Fibroblast of skin of scalp (primary cell): ENCODE measurements at regions not wholly inside any gene's neighbourhood (a gene's known extent, or its start where the extent isn't known, plus 50 kb on each side); places are given as distances from the start of the nearest gene placed in this dataset.
"Not testable (repeated sequence)": the region's sequence is repeated elsewhere in the genome, so short reads cannot be mapped to it uniquely, and the experiment has no call there.

Experiments
- DNase-seq: peaks from one replicate; pipeline ENCODE4 v3.0.0-alpha.2; 2013

DNA sequence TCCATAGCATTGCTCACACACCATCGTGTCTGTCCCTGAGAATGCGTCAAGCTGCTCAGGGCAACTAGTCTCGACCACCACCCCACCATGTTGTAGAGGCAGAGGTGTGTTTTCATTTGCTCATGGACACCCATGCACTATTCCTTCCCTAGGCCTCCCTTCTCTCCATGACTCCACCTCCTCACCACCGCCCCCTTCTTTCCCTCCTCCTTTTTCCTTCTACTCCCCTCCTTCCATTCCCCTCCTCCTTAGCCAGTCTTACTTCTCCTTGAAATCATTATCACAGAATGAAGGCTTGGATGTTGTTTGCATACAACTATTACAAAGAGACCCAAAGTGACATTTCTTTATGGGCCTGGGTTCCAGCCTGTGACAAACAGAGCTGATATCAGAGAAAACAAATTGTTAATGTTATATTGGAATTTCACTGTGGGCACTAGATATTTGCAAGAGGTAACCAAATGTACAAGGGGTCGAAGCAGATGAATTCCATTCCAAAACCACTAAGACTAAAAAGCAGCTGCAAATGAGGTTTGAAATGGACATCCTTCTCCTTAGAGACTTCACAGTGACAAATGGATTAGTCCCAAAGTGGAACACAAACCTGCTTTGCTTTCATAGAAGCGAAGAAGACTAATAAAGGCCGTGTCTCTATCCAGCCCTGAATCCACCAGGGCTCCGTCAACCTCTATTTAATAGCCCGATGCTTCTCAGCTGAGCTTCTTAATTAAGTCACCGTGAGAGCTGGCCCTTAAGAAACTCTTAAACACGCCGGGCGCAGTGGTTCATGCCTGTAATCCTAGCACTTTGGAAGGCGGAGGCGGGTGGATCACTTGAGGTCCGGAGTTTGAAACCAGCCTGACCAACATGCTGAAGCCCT, 275.8 kb upstream of the SULF2 start:
- DNase-seq: no peak

DNA sequence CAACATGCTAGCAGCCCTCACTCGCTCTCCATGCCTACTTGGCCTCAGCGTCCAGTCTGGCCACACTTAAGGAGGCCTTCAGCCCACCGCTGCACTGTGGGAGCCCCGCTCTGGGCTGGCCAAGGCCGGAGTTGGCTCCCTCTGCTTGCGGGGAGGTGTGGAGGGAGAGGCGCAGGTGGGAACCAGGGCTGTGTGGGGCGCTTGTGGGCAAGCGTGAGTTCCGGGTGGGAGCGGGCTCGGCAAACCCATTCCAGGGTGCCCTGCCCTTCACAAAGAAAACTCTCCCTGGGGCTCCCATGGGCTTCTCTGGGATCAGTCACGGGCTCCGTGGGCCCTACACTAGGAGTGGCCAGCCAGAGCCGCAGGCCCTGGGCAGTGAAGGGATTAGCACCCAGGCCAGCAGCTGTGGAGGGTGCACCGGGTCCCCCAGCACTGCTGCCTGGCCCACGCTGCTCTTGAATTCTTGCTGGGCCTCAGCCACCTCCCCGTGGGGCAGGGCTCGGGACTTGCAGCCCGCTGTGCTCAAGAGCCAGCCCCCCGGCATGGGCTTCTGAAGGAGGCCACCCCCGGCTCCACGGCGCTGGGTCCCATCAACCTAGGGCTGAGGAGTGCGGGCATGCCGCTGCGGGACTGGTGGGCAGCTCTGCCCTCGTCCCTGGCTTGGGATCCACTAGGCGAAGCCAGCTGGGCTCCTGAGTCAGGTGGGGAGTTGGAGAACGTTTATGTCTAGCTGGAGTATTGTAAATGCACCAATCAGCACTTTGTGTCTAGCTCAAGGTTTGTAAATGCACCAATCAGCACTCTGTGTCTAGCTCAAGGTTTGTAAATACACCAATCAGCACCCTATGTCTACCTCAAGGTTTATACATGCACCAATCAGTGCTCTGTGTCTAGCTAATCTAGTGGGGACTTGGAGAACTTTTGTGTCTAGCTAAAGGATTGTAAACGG, 273.6 kb upstream of the SULF2 start:
- DNase-seq: no peak

DNA sequence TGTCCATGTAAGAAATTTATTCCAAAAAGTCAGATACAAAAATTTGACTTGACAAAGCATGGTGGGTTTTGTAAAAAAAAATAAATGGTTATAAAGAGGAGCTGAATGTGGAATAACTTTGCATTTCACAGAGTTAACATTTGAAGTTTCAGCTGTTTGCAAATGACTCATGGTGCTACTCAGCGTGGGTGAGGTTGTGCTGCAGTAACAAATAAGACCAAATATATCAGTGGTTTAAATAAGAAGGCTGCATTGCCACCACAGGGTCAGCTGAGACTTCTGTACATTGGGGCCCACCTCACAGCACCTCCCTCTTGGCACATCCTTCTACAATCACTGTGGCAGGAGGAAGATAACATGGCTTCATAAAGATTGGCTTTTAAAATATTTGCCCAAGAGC, 272.5 kb upstream of the SULF2 start:
- DNase-seq: no peak

DNA sequence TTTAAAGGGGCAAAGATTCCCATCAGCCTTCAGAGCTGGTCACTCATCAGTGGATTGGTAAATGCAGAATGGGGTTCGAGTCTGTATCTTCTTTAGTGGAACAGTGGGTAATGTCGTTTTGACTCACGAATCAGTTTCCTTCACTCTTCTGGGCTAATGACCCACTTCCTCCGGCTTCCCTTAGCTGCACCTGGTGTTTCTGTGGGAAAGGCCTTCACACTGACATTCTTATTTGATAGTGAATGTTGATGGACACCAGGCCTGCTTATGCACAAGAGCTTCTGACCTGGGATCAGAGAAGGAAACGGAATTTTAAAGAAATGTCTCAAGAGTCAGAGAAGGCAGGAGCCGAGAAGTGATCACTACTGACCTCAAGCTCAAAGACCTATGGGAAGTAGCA, 272.0 kb upstream of the SULF2 start:
- no peak for DNase-seq

DNA sequence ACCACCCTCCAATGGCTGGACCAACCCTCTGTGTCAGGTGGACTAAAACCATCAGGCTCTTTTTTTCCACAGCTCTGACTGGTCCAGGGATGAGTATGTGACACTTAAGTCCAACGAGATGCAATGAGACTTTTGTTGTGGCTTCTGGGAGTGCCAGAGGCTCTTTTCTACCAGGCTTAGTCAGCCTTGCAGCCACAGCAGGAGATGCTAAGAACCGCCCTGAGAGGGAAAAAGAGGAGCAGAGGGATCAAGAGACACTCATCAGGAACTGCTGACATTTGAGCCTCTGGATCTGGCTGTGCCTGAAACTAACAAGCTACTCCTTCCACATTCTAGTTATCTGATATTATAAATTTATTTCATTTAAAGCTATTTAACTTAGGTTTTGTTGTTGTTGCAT, 270.9 kb upstream of the SULF2 start:
- peak; percentile 71 for DNase-seq

DNA sequence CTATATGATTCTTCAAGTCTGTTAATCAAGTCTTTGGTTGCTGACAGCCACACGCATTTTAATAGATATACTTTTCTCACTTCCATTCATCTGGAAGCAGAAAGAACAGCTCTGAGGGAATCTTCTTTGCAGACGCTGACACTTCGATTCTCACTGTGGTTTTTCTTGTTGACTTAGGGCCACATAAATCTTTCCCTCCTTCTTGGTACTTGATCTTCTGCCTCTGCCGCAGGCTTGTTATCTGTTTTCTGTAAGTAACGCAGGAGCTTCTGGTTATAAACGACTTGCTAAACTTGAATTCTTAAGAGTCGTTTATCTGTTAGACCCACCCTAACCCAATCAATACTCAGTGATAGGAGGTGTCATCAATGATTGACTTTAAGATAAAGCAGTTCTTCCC, 268.8 kb upstream of the SULF2 start:
- DNase-seq: no peak

DNA sequence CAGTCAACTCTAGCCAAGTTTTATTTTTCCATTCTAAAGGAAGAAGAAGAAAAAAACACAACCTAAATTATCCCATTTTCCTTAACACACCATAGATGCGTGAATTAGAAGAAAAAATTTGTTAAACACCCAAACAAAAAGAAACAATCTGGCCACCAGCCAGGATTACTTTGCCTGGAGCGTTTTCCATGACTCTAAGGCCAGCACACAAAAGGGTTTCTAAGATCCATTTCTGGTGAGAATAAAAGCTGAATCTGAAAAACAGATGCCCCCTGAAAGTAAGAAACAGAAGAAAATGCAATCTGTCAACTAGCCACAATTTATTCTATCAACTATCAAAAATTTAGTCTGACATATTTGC, 267.2 kb upstream of the SULF2 start:
- peak; percentile 61 for DNase-seq

DNA sequence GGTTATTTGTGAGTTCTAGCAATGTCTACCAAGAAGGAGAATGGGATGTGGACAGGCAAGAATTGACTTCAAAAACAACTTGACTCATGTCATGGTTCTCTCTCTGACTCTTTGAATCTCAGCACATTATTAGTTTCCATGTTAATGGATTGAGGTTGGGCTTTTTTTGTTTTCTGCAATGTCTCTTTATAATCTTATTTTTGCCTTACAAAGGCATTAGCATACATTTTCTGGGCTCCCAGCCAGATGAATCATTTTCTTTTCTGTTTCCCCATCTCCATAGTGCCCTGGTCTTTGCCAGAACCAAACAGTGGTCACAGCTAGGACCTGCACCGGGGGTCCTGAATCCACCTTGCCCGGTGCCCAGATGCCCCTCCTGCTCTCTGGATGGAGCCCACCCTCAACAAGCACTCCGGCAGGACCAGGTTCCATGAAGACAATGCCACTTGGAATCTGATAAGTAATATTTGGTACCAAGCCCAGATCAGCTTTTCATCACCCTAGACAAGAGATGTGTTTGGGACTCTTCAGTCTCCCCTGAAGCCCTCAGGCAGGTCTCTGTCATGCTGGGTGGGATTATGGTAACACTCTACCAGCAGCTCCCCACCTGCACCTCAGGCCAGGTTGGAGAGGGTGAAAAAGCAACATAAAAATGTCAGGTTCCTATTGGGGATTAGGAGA, 266.7 kb upstream of the SULF2 start:
- peak; percentile 94 for DNase-seq

DNA sequence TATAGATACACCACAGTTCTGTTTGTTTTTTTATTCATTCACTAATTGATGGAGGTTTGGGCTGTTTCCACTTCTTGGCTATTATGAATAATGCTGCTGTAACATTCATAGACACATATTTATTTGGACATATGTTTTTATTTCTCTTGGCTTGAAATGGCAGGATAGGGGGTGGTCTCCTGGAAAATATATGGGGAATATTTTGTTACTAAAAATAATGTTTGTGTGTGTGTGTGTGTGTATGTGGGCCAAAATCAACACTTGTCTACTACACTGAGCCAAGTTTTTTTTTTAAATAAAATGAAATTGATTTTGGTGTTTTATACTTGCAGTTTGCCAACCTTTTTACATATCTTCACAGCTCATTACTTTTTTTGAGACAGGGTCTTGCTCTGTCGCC, 264.4 kb upstream of the SULF2 start:
- peak; percentile 70 for DNase-seq

DNA sequence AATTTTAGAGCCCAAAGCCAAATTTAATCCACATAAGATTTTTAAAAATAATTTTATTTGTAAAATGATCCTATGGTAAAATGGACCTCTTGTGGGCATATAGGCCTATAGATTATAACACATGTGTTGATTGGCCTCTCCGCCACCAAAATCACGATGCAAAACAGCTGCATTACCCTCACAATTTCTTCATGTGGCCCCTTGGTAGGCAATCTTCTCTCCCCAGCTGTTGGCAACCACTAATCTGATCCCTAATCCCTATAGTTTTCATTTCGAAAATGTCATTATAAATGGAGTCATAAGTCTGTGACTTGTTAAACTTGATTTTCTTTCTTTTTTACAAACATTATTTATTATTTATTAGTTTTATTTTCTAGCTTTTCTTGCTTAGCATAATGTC, 263.9 kb upstream of the SULF2 start:
- no peak for DNase-seq

DNA sequence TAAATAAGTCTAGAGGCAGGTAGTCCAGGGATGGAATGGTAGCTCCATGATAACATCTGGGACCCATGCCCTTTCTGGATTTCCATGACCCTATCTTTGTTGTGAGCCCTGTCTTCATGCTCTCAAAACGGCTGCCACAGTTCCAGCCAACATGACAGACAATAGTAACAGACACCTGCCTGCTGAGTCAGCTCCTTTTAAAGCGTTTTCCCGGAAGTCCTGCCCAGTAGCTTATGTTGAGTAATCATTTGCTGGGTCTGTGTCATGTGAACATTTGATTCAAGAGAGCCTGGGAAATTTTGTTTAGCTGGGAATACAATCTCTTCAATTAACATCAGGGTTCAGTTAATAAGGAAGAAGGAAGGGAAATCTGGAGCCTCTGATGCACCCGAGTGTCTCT, 262.2 kb upstream of the SULF2 start:
- no peak for DNase-seq

DNA sequence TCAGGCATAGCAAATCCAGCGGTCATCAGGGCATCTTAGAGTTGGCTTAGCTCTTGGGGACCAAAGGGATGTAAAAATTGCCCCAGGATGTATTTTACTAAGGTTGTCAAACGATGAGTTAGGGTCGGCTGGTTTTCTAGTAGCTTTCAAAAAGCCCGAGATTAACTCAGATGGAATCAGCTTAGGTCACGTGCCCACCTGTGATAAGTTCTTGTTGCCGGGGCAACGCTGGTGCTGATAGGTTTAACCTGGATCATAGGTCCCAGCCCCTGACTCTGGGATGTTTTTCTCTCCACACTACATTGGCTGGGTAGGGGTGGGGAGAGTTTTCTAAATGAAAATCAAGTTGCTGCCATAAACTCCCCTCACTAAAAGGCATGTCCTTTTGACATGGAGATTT, 257.3 kb upstream of the SULF2 start:
- no peak for DNase-seq

DNA sequence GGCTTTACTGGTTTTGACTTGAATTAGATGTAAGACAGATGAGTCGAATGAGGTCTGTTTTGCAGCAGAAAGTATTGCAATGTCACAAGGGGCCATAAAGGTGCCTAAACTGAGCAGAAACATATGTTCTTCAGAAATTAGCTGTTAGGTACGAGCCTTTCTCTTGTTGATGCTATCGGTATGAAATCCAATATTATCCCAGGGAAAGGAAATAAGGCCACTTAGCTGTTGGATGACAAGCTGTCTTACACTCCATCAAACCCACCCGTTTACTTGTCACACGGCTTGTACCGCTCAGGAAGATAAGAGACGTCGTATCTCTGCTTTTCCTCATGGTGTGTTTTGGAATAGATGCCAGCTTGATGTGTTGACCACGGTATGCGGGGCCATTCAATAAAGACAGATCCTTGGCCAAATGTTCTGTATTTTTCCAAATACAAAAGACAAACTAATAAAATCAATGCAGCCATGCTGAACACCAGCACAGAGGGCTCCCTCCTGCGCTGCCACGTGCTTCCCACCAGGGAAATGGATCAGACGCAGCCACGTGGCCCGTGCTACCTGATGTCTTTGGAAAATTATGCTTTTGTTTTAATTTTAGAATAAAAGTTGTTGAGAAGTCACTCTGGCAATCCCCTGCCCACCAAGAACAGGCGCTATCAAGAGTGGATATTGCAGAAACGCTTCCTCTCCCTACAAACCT, 255.9 kb upstream of the SULF2 start:
- DNase-seq: no peak

DNA sequence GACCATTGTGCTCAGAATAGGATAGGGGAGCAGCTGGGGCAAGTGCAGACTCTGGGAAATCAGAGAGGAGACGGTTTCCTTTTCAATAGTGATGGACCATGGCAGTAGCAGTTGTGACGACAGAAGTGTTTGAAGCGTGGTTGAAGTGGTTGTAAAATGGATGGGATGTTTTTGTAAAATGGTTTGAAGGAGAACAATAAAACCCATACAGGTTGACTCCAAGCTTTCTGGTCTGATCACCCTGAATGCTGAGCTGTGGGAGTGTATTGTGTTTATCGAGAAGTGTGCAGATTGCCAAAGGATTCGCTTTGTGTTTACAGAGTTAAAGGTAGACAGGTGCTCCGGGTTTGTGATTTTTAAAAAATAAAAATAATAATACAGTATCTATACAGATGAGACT, 255.2 kb upstream of the SULF2 start:
- DNase-seq: no peak

DNA sequence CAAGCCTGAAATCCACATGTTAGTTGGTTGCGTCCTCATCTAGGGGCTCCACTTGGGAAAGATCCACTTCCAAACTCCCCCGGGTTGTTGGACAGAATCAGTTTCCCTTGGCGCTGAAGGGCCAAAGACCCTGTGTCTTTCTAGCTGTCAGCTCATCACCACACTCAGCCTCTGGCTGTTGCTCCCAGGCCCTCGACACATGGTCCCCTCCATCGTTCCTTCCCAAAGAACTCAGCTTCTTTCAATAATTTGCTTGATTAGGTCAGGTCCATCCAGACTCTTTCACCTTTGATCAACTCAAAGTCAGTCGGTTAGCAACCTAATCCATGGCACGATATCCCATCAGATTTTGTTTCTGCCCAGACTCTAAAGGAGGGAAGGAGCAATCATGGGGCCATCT, 254.8 kb upstream of the SULF2 start:
- no peak for DNase-seq

DNA sequence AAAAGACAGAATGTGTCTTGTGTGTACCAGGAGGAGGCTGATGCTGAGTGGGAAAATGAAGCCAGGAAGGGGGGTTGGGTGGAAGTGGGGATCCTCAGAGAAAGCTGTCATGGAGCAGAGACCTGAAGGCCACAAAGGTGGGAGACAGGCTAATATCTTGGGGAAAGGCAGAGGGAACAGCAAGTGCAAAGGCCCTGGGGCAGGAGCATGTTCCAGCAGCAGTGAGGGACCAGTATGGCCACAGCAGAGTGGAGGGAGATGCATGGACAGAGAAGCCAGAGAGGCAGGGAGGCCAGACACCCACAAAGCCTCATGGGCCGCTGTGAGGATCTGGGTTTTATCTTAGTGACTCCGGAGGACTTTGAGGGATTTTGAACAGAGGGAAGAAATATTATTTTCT, 254.2 kb upstream of the SULF2 start:
- DNase-seq: no peak

DNA sequence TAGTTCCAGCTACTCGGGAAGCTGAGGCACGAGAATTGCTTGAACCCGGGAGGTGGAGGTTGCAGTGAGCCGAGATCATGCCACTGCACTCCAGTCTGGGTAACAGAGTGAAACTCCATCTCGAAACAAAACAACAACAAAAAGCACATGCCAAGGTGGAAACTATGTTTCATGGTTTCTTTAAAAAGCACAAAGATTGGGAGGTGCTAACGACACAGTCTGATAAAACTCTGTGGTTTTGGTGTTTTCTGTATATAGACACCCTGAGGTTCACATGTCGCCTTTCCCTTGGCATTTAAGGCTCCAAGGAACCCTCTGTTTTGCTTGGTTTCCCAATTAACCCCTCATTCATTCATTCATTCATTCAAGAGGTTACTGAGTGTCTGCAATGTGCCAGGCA, 253.4 kb upstream of the SULF2 start:
- DNase-seq: no peak

DNA sequence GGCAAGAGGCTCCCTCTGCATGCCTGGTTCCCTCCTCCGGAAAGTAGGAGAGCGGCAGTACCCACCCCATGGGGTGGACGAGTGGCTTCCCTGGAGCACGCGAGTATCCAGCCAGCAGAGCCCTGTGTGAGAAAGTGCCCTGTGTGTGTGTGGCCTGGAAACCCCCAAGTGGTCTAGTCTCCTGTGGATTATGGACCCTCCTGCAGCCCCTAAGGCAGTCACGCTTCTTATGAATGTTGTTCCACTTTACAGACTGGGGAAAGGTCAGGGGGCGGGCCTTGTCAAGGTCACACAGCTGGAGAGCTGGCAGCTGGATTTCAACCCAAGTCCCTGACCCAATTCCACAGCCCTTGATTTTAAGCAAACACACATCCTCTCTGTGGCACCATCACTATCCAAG, 252.5 kb upstream of the SULF2 start:
- not testable (repeated sequence) for DNase-seq

DNA sequence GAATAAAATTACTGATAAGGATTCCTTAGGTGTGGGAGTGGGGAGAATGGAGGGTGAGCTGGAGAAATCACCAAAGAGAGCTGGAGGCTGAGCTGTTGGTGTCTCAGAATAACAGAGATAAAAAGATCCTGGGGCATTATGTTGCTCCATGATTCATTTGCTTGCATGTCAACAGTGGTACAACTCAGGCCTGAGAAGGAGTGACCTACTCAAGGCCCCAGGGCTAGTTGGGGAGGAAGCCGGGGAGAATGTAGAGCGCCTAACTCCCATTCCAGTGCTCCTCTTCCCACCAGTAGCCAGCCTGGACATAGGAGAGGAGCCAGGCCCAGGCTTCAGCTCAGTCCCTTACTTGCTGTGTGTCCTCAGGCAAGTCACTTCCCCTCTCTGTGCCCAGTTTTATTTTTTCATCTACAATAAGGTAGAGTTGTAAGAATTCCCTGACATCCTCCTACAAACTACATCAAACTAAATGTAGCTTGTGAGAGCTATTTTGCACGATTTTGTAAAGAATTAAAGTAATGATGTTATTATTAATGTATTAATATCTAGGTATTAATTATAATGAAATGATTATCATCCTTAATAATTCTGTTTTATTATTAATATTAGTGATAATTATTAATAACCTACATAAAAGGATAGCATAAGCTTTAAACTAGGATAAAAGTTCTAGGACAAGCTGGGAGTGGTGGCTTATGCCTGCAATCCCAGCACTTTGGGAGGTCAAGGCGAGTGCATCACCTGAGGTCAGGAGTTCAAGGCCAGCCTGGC, 250.9 kb upstream of the SULF2 start:
- no peak for DNase-seq

DNA sequence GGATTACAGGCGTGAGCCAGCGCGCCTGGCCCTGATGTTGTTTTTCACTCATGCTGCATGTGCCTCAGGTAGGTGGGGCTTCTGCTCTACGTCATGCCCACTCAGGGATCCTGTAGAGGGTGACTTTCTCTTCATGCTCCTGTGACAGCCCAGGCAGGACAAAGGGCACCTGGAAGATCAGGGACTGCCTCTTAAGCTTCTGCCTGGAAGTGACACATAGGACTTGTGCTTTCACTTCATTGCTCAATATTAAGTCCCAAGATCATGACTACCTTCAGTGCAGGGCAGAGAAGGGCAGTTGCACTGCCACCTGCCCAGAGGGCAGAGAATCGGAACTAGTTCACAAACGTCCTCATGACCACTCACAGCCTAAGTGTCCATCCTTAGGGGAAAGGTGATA, 249.5 kb upstream of the SULF2 start:
- no peak for DNase-seq

DNA sequence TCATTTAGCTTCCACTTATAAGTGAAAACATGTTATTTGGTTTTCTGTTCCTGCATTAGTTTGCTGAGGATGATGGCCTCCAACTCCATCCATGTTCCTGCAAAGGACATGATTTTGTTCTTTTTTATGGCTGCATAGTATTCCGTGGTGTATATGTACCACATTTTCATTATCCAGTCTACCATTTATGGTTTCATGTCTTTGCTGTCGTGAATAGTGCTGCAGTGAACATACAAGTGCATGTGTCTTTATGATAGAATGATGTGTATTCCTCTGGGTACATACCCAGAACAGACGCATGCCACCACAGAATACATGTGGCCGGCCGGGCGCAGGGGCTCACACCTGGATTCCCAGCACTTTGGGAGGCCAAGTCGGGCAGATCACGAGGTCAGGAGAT, 247.7 kb upstream of the SULF2 start:
- DNase-seq: not testable (repeated sequence)

DNA sequence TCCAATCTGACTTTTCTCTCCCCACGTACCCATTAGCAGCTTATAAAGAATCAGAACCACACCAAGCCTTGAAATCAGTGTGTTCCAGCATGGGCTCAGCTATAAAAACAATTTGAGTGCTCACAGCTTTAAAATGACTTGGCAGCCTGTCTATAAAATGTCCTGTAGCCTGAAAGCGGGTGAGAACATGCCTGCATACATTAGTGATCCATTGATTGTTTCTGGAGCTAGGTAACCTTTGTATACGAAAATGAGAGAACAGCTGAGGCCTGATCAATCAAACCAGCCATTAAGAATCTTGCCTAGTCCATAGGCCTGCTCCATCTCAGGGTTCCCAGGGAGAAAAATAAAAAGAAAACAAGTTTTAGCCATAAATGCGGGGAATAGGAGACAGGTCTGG, 245.8 kb upstream of the SULF2 start:
- no peak for DNase-seq
